GM19328 (cell line): ENCODE measurements at regions not wholly inside any gene's neighbourhood (a gene's known extent, or its start where the extent isn't known, plus 50 kb on each side); places are given as distances from the start of the nearest gene placed in this dataset.
"Not testable (repeated sequence)": the region's sequence is repeated elsewhere in the genome, so short reads cannot be mapped to it uniquely, and the experiment has no call there.

Experiments used
- ATAC-seq: cut with Tn5 transposase; IDR thresholded peaks from one replicate; pipeline ENCODE4 v1.9.1; 2021; ENCODE audit warnings: mild to moderate bottlenecking, moderate library complexity; ENCODE audit not compliant: unreplicated experiment

- ATAC-seq, result not testable (repeated sequence)
Observed at GRCh38 chr18:12179029-12179428, 75.1 kb upstream of the CIDEA start.

- not testable (repeated sequence) for ATAC-seq
Observed at GRCh38 chr18:12179697-12180577, 74.2 kb upstream of the CIDEA start.

- not testable (repeated sequence) for ATAC-seq
Observed at GRCh38 chr18:12198797-12199196, 55.4 kb upstream of the CIDEA start.

GRCh38 chr18:12200186-12200585 lies 54.0 kb upstream of the CIDEA start:
- ATAC-seq, result peak; percentile 98
